Dedifferentiated amniotic fluid mesenchymal stem cell (primary cell): ENCODE measurements at regions not wholly inside any gene's neighbourhood (a gene's known extent, or its start where the extent isn't known, plus 50 kb on each side); places are given as distances from the start of the nearest gene placed in this dataset.
"Not testable (repeated sequence)": the region's sequence is repeated elsewhere in the genome, so short reads cannot be mapped to it uniquely, and the experiment has no call there.

ENCODE experiments used
- DNase-seq: peaks from one replicate; pipeline ENCODE4 v3.0.0-alpha.2; 2016; ENCODE audit errors: extremely low spot score

DNA sequence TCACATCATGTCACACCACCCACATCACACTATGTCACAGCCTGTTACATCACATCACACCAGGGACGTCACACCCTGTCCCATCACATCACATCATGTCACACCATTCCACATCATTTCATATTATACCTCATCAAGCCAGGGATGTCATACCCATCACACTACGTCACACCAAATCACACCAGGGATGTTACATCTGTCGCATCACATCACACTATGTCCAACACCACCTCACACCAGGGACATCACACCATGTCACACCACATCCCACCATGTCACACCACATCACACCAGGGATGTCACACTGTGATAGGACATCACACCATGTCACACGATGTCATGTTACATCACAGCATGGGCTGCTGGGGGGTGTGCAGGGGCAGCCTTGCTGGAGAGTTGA is 110.6 kb downstream of the TMEM121 start:
- DNase-seq = no peak

DNA sequence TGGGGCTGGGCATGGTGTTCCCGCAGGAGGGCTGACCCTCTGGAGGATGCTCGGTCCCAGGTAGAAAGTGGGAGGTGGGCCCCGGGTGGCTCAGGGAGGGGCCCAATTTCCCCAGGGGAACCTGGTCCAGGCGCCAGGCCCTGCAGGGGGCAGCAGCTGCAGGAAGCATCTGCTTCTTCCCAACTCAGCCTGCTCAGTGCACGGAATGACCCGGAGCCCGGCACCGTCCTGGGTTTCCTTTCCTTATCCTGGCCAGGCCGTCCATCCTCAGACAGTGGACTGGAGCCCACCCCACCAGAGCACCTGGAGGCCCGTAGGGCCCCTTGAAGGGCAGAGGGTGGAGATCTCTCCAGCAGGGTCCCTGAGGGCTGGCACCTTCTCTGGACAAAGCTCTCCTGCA is 111.0 kb downstream of the TMEM121 start:
- DNase-seq = not testable (repeated sequence)

DNA sequence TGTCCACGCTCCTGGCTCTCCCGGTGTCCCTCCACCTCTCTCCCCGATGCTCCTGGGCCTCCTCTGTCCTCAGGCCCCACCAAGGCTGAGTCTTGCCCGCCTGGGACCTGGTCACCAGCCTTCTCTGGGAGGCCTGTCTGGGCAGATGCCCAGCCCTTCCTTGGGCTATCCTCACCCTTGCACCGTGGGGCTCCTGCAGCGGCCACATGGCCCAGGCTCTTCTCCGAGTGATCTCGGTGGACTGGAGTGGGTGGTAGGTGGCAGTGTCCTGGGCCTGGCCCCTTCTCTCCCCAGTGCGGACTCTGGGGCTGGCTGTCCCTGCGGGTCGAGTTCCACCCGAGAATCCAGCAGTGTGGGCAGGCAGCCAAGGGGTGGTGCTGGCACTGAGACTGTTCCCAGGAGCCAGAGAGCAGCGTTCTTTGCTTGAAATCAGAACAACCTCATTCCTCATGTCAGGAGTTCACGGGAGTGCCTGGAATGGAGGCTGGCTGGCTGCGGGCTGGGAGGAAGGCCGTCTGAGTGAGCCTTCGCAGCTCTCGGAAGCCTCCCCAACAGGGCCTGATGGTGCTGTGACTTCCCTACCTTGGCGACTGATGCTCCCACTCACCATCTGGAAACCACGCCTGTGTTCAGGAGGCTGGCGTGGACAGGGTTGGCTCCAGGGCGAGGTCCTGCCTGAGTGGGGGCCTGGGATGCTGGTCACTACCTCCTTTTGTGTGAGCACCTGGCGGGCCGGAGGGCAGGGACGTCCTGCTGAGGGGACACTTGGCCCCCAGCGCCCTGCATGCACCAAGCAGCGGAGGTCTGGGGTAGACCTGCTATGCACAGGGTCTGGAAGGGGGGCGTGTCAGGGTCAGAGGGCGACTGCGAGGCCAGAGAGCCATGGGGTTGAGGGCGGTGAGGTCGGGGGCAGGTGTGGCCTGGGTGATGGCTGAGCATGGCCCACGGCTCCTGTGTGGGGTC is 113.9 kb downstream of the TMEM121 start:
- not testable (repeated sequence) for DNase-seq

- DNase-seq = no peak
Measured at GRCh38 chr14:105641075-105641937, 114.9 kb downstream of the TMEM121 start.

DNA sequence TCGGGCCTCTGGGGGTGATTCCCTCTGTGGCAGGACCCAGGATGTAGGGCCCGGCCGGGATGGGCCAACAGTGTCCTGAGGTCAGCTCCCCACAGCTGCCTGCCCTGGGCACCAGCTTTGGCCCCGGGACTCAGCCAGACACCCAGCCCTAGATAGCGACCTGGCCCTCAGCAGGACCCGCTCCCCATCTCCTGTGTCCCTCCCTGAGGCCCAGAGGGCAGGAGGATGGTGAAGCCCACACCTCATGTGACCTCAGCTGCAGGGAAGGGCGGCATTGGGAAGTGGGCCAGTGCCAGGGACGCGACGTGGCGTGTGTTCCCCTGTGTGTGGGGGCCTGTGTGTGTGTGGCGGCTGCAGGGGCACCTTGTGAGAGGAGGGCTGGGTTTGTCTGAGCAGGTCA is 115.6 kb downstream of the TMEM121 start:
- not testable (repeated sequence) for DNase-seq

DNA sequence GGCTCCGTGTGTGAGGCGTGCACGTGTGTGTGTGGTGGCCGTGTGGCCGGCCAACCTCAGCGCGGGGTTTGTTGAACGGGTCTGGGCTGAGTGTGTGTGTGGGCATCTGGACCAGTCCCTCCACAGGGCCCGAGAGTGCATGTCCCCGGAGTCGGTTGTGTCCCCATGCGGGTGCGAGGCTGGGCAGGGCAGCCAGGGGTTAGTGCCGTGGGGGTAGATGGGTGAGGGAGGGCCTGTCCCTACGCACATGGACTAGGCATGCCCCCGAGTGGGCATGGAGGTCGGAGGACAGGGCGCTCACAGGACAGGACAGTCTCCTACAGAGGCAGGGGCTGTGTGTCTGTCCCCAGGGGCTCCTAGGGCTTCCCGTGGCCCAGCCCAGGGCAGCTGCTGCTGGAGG is 116.1 kb downstream of the TMEM121 start:
- not testable (repeated sequence) for DNase-seq

DNA sequence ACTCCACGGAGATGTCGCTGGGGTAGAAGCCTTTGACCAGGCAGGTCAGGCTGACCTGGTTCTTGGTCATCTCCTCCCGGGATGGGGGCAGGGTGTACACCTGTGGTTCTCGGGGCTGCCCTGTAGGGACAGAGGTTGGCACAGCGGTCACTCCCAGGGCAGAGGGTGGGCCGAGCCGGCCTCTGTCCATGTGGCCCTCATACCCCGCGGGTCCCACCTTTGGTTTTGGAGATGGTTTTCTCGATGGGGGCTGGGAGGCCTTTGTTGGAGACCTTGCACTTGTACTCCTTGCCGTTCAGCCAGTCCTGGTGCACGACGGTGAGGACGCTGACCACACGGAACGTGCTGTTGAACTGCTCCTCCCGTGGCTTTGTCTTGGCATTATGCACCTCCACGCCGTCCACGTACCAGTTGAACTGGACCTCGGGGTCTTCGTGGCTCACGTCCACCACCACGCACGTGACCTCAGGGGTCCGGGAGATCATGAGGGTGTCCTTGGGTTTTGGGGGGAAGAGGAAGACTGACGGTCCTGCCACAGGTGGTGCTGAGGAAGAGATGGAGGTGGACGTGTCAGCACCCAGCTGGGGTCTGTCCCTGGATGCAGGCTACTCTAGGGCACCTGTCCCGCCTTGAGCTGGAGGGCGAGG is 117.1 kb downstream of the TMEM121 start:
- DNase-seq = not testable (repeated sequence)

DNA sequence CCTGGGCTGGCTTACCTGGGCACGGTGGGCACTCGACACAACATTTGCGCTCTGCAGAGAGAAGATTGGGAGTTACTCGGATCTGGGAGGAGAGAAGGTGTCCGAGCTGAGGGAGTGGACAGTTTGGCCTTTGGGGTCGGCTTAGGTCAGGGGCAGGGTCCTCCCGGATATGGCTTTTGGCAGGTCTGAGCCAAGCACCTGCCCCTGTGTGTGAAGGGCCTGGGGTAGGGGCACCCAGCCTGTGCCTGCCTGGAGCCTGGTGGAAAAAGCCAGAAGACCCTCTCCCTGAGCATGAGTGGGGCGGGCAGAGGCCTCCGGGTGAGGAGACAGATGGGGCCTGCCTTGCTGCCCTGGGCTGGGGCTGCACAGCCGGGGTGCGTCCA is 117.7 kb downstream of the TMEM121 start:
- DNase-seq = not testable (repeated sequence)

DNA sequence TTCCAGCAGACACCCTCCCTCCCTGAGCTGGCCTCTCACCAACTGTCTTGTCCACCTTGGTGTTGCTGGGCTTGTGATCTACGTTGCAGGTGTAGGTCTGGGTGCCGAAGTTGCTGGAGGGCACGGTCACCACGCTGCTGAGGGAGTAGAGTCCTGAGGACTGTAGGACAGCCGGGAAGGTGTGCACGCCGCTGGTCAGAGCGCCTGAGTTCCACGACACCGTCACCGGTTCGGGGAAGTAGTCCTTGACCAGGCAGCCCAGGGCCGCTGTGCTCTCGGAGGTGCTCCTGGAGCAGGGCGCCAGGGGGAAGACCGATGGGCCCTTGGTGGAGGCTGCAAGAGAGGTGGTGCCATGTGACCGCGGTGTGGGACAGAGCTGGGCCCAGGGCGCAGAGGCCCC is 118.1 kb downstream of the TMEM121 start:
- DNase-seq = not testable (repeated sequence)

GRCh38 chr14:105644891-105645290 is 118.5 kb downstream of the TMEM121 start:
- not testable (repeated sequence) for DNase-seq

DNA sequence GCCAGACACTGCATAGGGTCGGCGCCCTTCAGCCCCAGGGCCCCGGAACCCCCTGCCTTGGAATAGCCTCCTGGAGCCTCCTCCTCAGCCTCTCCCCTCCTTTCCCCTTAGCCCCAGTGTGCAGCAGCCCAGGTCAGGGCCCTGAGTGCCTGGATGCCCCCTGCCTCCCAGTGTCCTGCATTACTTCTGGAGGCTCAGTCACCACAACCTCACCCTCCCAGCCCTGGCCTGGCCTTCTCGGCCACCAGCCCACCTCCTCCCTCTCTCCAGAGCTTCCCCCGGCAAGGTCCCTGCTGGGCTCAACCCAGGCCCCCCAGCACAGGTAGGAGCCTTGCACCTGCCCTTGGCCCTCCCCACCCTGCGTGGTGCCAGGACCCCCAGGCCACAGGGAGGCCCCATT is 119.0 kb downstream of the TMEM121 start:
- not testable (repeated sequence) for DNase-seq

DNA sequence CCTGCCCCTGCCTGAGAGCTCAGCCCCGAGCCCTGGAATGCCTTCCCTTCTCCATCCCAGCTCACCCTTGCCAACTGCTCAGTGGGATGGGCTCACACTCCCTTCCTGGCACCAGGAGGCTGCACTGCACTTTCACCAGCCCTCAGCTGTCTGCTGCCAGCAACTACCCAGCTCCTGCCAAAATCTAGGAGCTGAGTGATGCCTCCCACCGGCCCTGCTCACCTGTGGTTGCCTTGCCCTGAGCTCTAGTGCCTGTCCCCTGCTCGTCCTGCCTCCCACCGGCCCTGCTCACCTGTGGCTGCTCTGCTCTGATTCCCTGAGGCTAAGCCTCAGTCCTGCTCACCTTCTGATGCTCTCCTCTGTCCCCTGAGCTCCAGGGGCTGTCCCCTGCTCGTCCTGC is 119.8 kb downstream of the TMEM121 start:
- DNase-seq = no peak

DNA sequence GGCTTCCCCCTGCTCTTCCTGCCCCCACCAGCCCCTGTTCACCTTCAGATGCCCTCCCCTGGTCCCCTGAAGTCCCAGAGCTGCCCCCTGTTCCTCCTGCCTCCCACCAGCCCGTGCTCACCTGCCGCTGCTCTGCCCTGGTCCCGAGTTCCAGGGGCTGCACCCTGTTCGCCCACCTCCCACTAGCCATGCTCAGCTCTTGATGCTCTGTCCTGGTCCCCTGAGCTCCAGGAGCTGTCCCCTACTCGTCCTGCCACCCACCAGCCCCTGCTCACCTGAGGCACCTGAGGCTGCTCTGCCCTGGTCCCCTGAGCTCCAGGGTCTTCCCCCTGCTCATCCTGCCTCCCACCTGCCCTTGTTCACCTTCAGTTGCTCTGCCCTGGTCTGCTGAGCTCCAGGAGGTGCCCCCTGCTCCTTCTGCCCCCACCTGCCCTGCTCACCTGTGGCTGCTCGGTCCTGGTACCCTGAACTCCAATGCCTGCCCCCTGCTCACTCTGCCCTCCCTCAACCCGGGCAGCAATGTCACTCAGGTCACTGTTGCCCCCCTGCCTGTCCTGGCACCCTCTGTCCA is 120.4 kb downstream of the TMEM121 start:
- not testable (repeated sequence) for DNase-seq

DNA sequence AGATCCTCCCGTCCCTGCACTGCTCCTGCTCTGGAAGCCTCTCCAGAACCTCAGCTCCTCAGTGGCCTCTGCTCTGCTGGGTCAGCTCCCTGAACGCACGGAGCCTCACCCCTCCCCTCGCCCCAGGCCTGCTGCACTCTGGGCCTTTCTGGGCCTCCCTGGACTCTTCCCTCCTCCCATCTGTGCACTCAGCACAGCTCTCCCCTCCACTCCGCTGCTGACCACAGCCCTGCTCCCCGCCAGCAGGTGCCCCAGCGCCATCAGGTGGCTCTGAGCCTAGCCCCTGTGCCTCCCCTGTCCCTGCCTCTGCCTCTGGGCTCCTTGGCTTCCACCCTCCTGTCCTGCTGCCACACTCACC is 121.0 kb downstream of the TMEM121 start:
- not testable (repeated sequence) for DNase-seq

GRCh38 chr14:105647784-105648608 is 121.6 kb downstream of the TMEM121 start:
- no peak for DNase-seq

DNA sequence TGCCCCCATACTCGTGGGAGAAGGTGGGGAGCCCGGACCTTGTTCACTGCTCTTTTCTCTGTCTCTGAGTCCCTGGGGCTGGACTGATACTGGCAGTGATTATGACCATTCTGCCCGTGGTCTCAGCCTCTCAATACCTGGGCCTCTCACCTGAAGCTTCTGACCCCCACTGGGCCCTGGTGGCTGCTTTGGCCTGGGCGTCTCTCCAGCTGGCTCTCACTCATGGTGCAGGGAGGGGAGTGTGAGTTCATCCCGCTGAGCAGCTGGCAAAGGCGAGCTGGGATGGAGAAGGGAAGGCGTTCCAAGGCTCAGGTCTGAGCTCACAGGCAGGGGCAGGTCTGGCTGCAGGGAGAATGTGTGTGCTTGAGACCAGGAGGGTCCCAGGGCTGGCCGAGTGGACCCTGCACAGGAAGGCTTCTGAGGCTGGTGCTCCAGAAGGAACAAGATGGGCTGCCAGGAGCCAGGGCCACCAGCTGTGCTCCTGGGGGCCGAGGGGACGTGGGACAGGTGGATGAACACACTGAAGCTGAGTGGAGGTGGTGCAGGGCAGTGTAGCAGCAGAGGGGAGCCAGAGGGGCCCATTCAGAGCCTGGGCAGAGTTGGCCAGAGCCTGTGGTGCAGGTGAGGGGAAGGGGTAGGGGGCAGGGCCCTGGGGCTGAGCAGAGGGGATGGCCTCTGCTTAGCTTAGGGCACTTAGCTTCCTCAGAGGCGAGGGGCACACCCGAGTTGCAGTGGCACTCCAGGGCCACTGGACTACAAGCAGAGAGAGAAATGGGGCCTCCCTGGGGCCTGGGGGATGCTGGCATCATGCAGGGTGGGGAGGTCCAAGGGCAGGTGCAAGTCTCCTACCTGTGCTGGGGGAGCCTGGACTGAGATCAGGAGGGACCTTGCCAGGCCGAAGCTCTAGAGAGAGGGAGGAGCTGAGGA is 122.5 kb downstream of the TMEM121 start:
- not testable (repeated sequence) for DNase-seq

DNA sequence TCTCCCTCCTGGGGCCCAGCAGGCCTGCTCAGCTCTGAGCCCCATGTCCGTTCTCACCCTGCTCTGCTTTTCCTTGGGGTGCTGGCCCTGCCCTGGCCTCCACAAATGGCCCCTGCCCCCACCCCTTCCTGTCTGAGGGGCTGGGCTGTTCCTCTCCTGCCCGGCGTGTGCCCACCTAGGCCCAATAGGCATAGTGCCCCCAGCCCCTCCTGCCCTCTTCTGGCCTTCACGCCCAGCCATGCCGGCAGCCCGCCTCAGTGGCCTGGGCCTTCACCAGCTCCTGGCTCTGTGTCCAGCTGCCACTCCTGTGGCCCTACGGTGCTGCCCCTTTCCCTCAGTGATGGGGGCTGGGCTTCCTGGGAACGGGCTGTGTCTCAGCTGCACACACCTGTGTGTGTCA is 125.9 kb downstream of the TMEM121 start:
- DNase-seq = not testable (repeated sequence)

GRCh38 chr14:105653921-105654320 is 127.5 kb downstream of the TMEM121 start:
- not testable (repeated sequence) for DNase-seq

DNA sequence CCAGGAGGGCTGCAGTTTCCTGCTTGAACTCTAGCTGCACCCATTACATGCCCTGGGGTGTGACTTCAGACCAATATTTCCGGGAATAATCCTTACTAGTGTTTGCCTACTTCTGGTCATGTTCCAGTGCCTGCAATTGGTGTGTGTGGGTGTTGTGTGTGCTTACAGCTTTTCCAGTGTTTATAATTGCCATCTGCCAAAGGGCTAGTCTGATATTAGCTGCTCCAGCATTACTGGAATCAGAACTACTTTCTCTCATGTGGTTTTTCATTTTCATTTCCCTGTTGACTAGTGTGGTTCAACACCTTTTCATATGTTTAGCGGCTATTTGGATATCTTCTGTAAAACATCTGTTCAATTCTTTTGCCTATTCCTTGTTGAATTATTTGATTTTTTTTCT is 132.9 kb downstream of the TMEM121 start:
- not testable (repeated sequence) for DNase-seq
